ENCODE measurements at regions not wholly inside any gene's neighbourhood (a gene's known extent, or its start where the extent isn't known, plus 50 kb on each side); places are given as distances from the start of the nearest gene placed in this dataset.

DNA sequence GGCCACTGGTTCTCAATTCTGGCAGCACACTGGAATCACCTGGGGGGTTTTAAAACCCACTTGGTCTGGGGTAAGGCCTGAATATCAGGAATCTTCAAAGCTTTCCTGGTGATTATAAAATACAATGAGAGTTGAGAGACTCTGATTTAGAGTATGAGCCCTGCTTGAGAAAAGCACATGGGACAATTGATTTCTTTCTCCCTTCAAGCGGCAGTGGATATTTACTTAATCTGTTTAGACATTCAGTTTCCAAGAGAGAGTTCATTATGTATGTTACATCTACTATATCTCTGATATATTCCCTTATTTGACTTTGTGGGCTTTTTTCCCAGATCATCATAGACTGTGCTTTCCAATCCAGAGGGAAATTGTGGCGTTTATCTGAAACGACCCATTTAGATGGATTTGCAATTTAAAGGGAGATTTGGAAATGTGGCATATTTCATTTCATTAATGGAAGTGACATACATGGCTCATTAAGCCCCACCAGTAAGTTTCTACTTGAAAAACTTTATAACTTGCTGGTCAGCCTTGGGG lies 171.2 kb upstream of the PFN2 start:
- Histone ChIP-seq H3K27me3 (ENCODE audit: insufficient read depth, low read depth) (no peaks in the 10 kb centered on the region), H3K9ac (no peak overlapping the region), H3K36me3 (ENCODE audit: insufficient read depth) (no peaks in the 10 kb centered on the region), H3K27ac (no peak overlapping the region), H3K79me2 (ENCODE audit: insufficient read depth, low read depth) (no peaks in the 10 kb centered on the region), H3K4me1 (ENCODE audit: low read depth, poor library complexity, severe bottlenecking) (no peaks in the 10 kb centered on the region), H3K4me2 (no peak overlapping the region), H2AFZ (ENCODE audit: low read depth) (no peak overlapping the region), H4K20me1 (ENCODE audit: insufficient read depth) (no peaks in the 10 kb centered on the region), H3K4me3 (IDR thresholded peaks at IDR 0.05; ENCODE audit: insufficient read depth, low read depth, low read length) (no peak overlapping the region)
- TF ChIP-seq, protein P1, sequence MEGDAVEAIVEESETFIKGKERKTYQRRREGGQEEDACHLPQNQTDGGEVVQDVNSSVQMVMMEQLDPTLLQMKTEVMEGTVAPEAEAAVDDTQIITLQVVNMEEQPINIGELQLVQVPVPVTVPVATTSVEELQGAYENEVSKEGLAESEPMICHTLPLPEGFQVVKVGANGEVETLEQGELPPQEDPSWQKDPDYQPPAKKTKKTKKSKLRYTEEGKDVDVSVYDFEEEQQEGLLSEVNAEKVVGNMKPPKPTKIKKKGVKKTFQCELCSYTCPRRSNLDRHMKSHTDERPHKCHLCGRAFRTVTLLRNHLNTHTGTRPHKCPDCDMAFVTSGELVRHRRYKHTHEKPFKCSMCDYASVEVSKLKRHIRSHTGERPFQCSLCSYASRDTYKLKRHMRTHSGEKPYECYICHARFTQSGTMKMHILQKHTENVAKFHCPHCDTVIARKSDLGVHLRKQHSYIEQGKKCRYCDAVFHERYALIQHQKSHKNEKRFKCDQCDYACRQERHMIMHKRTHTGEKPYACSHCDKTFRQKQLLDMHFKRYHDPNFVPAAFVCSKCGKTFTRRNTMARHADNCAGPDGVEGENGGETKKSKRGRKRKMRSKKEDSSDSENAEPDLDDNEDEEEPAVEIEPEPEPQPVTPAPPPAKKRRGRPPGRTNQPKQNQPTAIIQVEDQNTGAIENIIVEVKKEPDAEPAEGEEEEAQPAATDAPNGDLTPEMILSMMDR (conservative IDR thresholded peaks at IDR 0.05; ENCODE audit: low read depth, low read length) = no peak

DNA sequence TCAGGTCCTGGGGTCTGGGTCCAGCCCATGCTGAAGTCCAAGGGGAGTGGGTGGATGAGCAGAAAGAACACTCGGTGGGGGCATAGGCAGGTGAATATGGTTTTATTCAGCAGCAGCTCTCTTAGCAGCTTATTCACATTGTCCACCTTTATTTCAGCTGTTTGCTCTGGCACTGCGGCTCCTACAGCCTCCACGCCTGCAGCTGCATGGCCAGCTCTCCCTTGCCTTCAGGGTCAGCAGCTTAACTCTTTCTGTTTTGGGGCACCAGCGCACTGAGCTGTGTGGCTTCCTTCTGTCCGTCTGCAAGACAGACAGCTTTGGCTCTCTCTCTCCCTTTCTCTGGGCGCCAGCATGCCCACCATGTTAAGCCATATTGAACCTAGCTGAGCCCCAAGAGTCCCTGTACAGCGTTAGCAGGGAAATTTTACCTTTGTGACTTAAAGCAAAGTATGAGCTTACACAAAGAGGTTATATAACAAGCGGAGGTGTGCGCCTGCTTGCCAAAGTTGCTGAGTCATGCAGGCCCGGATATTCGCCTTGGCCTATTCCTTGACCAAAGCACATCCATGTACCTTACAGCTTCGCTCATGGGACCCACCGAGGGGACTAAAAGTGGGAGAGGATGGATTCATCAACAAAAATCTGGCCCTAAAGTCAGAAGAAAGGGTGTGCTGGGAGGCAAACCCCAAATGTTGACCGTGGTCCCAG lies 170.1 kb upstream of the PFN2 start:
- Histone ChIP-seq H4K20me1 (ENCODE audit: insufficient read depth) (no peaks in the 10 kb centered on the region), H2AFZ (ENCODE audit: low read depth) (no peak overlapping the region), H3K27me3 (ENCODE audit: insufficient read depth, low read depth) (no peaks in the 10 kb centered on the region), H3K4me3 (IDR thresholded peaks at IDR 0.05; ENCODE audit: insufficient read depth, low read depth, low read length) (no peak overlapping the region), H3K27ac (no peak overlapping the region), H3K36me3 (ENCODE audit: insufficient read depth) (no peaks in the 10 kb centered on the region), H3K79me2 (ENCODE audit: insufficient read depth, low read depth) (no peaks in the 10 kb centered on the region), H3K4me1 (ENCODE audit: low read depth, poor library complexity, severe bottlenecking) (no peaks in the 10 kb centered on the region), H3K4me2 (no peak overlapping the region), H3K9ac (no peak overlapping the region)
- TF ChIP-seq, protein P1 (conservative IDR thresholded peaks at IDR 0.05; ENCODE audit: low read depth, low read length) = no peak

DNA sequence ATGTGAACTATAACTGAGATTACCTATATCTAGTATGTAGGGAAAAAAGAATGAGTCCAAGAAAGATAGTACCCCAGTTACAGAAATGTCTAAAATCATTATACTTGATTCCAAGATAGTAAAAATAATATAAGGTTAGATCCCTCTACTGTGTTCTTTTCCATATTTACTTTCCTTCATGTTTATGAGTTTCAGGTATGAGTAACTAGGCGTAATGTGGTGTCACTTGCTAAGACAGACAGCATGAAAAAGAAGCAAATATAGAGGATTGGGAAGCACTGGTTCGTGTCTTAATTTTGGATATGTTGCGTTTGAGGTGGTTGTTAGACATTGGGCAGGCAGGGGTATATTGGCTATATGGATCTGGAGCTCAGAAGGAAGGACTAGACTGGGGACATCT lies 168.1 kb upstream of the PFN2 start:
- Histone ChIP-seq H4K20me1 (ENCODE audit: insufficient read depth) (no peaks in the 10 kb centered on the region), H2AFZ (ENCODE audit: low read depth) (no peak overlapping the region), H3K9ac (no peak overlapping the region), H3K4me1 (ENCODE audit: low read depth, poor library complexity, severe bottlenecking) (no peaks in the 10 kb centered on the region), H3K27ac (no peak overlapping the region), H3K79me2 (ENCODE audit: insufficient read depth, low read depth) (no peaks in the 10 kb centered on the region), H3K36me3 (ENCODE audit: insufficient read depth) (no peaks in the 10 kb centered on the region), H3K4me2 (no peak overlapping the region), H3K4me3 (IDR thresholded peaks at IDR 0.05; ENCODE audit: insufficient read depth, low read depth, low read length) (no peak overlapping the region), H3K27me3 (ENCODE audit: insufficient read depth, low read depth) (no peaks in the 10 kb centered on the region)
- TF ChIP-seq, protein P1 (conservative IDR thresholded peaks at IDR 0.05; ENCODE audit: low read depth, low read length) = no peak

DNA sequence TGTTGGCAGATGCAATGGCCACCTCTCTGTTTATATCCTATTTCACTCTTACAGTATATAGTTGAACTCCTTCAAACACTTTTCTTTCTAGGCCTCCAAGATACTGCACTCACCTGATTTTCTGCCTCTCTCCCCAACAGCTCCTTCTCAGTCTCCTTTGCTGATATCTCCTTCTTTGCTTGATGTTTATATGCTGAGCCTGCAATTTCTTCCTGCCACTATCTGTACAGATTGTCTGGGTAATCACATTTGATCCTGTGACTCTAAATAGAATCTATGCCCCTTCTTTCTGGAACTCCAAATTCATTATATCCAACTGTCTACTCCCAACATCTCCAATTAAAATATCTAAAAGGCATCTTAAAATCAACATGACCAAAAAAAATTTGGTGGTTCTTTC lies 165.5 kb upstream of the PFN2 start:
- Histone ChIP-seq H3K79me2 (ENCODE audit: insufficient read depth, low read depth) (no peaks in the 10 kb centered on the region), H3K27ac (no peak overlapping the region), H3K4me3 (IDR thresholded peaks at IDR 0.05; ENCODE audit: insufficient read depth, low read depth, low read length) (no peak overlapping the region), H4K20me1 (ENCODE audit: insufficient read depth) (no peaks in the 10 kb centered on the region), H2AFZ (ENCODE audit: low read depth) (no peak overlapping the region), H3K27me3 (ENCODE audit: insufficient read depth, low read depth) (no peaks in the 10 kb centered on the region), H3K4me1 (ENCODE audit: low read depth, poor library complexity, severe bottlenecking) (no peaks in the 10 kb centered on the region), H3K9ac (no peak overlapping the region), H3K4me2 (no peak overlapping the region), H3K36me3 (ENCODE audit: insufficient read depth) (no peaks in the 10 kb centered on the region)
- TF ChIP-seq, protein P1 (conservative IDR thresholded peaks at IDR 0.05; ENCODE audit: low read depth, low read length) = no peak

Data from KMS-11 (cell line).